Dedifferentiated amniotic fluid mesenchymal stem cell (primary cell): ENCODE measurements at regions not wholly inside any gene's neighbourhood (a gene's known extent, or its start where the extent isn't known, plus 50 kb on each side); places are given as distances from the start of the nearest gene placed in this dataset.

ENCODE experiments used
- DNase-seq: peaks from one replicate; pipeline ENCODE4 v3.0.0-alpha.2; 2016; ENCODE audit errors: extremely low spot score

- DNase-seq: peak; percentile 53
These were observed 133.8 kb upstream of the NUDT4 start for GRCh38 chr12:93243689-93244513.

- no peak for DNase-seq
These were observed 133.1 kb upstream of the NUDT4 start for GRCh38 chr12:93244514-93245077.

GRCh38 chr12:93245543-93245942 is 132.2 kb upstream of the NUDT4 start:
- DNase-seq: no peak

- no peak for DNase-seq
These were observed 130.3 kb upstream of the NUDT4 start for GRCh38 chr12:93247313-93247991.

- DNase-seq: no peak
These were observed 125.5 kb upstream of the NUDT4 start for GRCh38 chr12:93252221-93252620.

- DNase-seq: no peak
These were observed 122.8 kb upstream of the NUDT4 start for GRCh38 chr12:93254911-93255310.

GRCh38 chr12:93256256-93256969 is 121.3 kb upstream of the NUDT4 start:
- DNase-seq: no peak

- DNase-seq: no peak
These were observed 116.1 kb upstream of the NUDT4 start for GRCh38 chr12:93261505-93262094.

GRCh38 chr12:93272997-93273396 is 104.7 kb upstream of the NUDT4 start:
- DNase-seq: no peak

- no peak for DNase-seq
These were observed 103.7 kb upstream of the NUDT4 start for GRCh38 chr12:93273834-93274564.

GRCh38 chr12:93274937-93275336 is 102.8 kb upstream of the NUDT4 start:
- no peak for DNase-seq

- DNase-seq: no peak
These were observed 102.1 kb upstream of the NUDT4 start for GRCh38 chr12:93275589-93275988.

- DNase-seq: no peak
These were observed 97.9 kb upstream of the NUDT4 start for GRCh38 chr12:93279565-93280412.

- DNase-seq: no peak
These were observed 90.6 kb upstream of the NUDT4 start for GRCh38 chr12:93287149-93287548.

GRCh38 chr12:93288626-93289025 is 89.1 kb upstream of the NUDT4 start:
- no peak for DNase-seq

GRCh38 chr12:93290391-93290790 is 87.3 kb upstream of the NUDT4 start:
- DNase-seq: no peak

- DNase-seq: no peak
These were observed 85.5 kb upstream of the NUDT4 start for GRCh38 chr12:93292213-93292612.

- DNase-seq: no peak
These were observed 84.8 kb upstream of the NUDT4 start for GRCh38 chr12:93292731-93293566.

- no peak for DNase-seq
These were observed 80.7 kb upstream of the NUDT4 start for GRCh38 chr12:93297032-93297431.
